GM12874 (cell line): ENCODE measurements at regions not wholly inside any gene's neighbourhood (a gene's known extent, or its start where the extent isn't known, plus 50 kb on each side); places are given as distances from the start of the nearest gene placed in this dataset.

ENCODE experiments used
- TF ChIP-seq, protein P1 (sequence below): IDR thresholded peaks from 2 replicates; pipeline ENCODE4 v1.5.1; 2011; ENCODE audit warnings: low read depth, mild to moderate bottlenecking, control low read depth, low read length, moderate library complexity; ENCODE audit not compliant: insufficient read depth

GRCh38 chr6:99066044-99066443 is 118.3 kb upstream of the FBXL4 start:
- TF ChIP-seq, protein P1, sequence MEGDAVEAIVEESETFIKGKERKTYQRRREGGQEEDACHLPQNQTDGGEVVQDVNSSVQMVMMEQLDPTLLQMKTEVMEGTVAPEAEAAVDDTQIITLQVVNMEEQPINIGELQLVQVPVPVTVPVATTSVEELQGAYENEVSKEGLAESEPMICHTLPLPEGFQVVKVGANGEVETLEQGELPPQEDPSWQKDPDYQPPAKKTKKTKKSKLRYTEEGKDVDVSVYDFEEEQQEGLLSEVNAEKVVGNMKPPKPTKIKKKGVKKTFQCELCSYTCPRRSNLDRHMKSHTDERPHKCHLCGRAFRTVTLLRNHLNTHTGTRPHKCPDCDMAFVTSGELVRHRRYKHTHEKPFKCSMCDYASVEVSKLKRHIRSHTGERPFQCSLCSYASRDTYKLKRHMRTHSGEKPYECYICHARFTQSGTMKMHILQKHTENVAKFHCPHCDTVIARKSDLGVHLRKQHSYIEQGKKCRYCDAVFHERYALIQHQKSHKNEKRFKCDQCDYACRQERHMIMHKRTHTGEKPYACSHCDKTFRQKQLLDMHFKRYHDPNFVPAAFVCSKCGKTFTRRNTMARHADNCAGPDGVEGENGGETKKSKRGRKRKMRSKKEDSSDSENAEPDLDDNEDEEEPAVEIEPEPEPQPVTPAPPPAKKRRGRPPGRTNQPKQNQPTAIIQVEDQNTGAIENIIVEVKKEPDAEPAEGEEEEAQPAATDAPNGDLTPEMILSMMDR = no peak

GRCh38 chr6:99064834-99065233 is 117.1 kb upstream of the FBXL4 start:
- TF ChIP-seq, protein P1 = no peak

DNA sequence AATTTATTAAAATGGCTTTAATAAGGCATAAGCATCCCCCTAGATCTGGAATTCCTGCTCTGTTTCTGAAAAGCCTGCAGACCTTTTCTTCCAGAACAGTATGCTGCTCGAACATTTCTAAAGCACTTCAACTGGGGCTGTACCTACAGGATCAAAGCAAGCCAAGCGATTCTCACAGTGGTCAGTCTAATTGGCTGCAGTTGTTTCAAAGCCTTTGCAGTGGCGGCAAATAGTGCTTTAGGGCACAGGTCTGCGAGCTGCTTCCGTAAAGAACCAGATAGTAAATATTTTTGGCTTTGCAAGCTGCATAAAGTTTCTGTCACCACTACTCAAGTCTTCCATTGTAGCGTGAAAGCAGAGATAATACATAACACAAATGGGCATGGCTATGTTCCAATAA is 88.9 kb upstream of the FBXL4 start:
- TF ChIP-seq, protein P1 = no peak

- TF ChIP-seq, protein P1 = no peak
Observed at GRCh38 chr6:99032396-99032795, 84.7 kb upstream of the FBXL4 start.

- TF ChIP-seq, protein P1 = no peak
Observed at GRCh38 chr6:99031957-99032356, 84.2 kb upstream of the FBXL4 start.

- TF ChIP-seq, protein P1 = no peak
Observed at GRCh38 chr6:99030915-99031314, 83.2 kb upstream of the FBXL4 start.

DNA sequence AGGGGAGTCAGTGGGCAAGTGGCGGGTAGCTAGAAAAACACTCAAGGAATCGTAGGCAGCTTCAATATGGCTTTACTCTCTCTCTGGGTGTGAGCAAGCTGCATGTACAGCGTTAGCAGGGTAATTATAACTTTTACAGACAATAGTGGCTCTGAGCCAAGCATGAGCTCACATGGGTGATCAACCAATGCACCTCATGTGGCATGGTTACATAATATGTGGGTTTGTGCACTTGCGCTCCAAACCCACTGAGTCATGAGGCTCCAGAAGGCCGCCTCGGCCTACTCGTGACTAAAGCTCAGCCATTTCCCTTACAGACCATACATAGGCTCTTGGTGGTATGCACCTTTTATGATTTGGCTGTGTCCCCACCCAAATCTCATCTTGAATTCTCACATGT is 78.4 kb upstream of the FBXL4 start:
- TF ChIP-seq, protein P1 = no peak

- TF ChIP-seq, protein P1 = no peak
Observed at GRCh38 chr6:99024089-99024488, 76.3 kb upstream of the FBXL4 start.
